NT2/D1 (cell line): ENCODE measurements at regions not wholly inside any gene's neighbourhood (a gene's known extent, or its start where the extent isn't known, plus 50 kb on each side); places are given as distances from the start of the nearest gene placed in this dataset.

Experiments
- SUZ12 ChIP-seq: IDR thresholded peaks from 2 replicates; pipeline ENCODE4 v1.6.1; 2011; ENCODE audit not compliant: insufficient read length, insufficient read depth; ENCODE audit errors: extremely low read depth
- YY1 ChIP-seq: IDR thresholded peaks from 2 replicates; pipeline ENCODE4 v1.6.1; 2011; ENCODE audit not compliant: insufficient read length, insufficient read depth
- ZNF274 ChIP-seq: IDR thresholded peaks from 2 replicates; pipeline ENCODE4 v1.6.1; 2011; ENCODE audit warnings: mild to moderate bottlenecking, low read depth, low read length

DNA sequence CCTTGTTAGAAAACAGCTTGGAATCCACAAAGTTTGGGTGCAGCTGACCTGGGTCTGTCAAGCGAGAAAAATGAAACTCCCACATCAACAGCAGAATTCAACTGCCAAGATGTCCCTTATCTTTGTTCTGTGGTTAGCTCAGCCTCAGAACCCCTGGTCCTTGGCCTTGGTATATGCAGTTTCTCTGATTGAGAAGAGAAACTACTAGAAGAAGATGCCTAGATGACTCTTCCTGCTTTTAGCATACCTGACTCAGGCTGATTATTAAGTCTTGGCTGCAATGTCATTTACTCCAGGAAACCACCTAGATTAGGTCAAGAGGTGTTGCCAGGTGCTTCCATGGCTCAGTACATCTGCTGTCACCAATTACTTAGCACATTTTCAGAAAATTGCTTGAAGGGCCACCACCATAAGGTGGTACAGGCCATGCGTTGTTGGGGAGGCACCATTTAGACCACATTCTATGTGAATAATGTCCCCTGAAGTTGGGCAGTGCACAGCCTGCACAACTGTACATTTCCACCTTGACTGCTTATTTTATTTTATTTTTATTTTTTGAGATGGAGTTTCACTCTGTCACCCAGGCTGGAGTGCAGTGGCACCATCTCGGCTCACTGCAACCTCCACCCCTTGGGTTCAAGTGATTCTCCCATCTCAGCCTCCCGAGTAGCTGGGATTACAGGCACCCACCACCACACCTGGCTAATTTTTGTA is 59.4 kb upstream of the ZNF438 start:
- TF ChIP-seq ZNF274, result no peak
- no peak for TF ChIP-seq SUZ12
- TF ChIP-seq YY1, result no peak
